ENCODE measurements at regions not wholly inside any gene's neighbourhood (a gene's known extent, or its start where the extent isn't known, plus 50 kb on each side); places are given as distances from the start of the nearest gene placed in this dataset.

- TF ChIP-seq CTCF (IDR thresholded peaks at IDR 0.05): no peak
- peaks cover 13 to 19% of the 10 kb centered on the region in 2 donors for H3K9me3 Mint-ChIP-seq
- WGBS (ENCODE audit: insufficient coverage): 37% methylated on average over 3 of the region's 3 CpGs
- intact Hi-C loops (cut with micrococcal nuclease): no loop called here
- DNase-seq (no peak), ATAC-seq (no peak)
- no peaks in the 10 kb centered on the region for H3K9me3 ChIP-seq (ENCODE audit: control insufficient read depth, insufficient read depth, low read length)
- no peak overlapping the region for H3K4me3 Mint-ChIP-seq
- H3K27me3 ChIP-seq (ENCODE audit: control insufficient read depth, insufficient read depth, low read length): no peaks in the 10 kb centered on the region
- H3K27me3 Mint-ChIP-seq (ENCODE audit: low read depth in 2 of 2): no peaks in the 10 kb centered on the region
- H3K4me3 ChIP-seq (ENCODE audit: low read length): no peak overlapping the region
- H3K4me1 Mint-ChIP-seq: no peaks in the 10 kb centered on the region
- peaks cover 13% of the 10 kb centered on the region for H3K36me3 Mint-ChIP-seq
- H3K36me3 ChIP-seq (ENCODE audit: control insufficient read depth, insufficient read depth, low read length): no peaks in the 10 kb centered on the region
- H3K27ac ChIP-seq (ENCODE audit: low read length): no peak overlapping the region
- no peaks in the 10 kb centered on the region for H3K4me1 ChIP-seq (ENCODE audit: control insufficient read depth, insufficient read depth, low read length)
- no peak overlapping the region for H3K27ac Mint-ChIP-seq
Measured at GRCh38 chr13:61253105-61253877, 162.4 kb downstream of the PCDH20 start.

- Mint-ChIP-seq H3K4me1 (no peaks in the 10 kb centered on the region), H3K27me3 (ENCODE audit: low read depth in 2 of 2) (no peaks in the 10 kb centered on the region), H3K4me3 (no peak overlapping the region), H3K9me3 (peaks cover 12 to 13% of the 10 kb centered on the region in 2 donors), H3K36me3 (peaks cover 13% of the 10 kb centered on the region), H3K27ac (no peak overlapping the region)
- no peak for TF ChIP-seq CTCF (IDR thresholded peaks at IDR 0.05)
- ATAC-seq (no peak), DNase-seq (no peak)
- Histone ChIP-seq H3K4me1 (ENCODE audit: control insufficient read depth, insufficient read depth, low read length) (no peaks in the 10 kb centered on the region), H3K27ac (ENCODE audit: low read length) (no peak overlapping the region), H3K4me3 (ENCODE audit: low read length) (no peak overlapping the region), H3K9me3 (ENCODE audit: control insufficient read depth, insufficient read depth, low read length) (no peaks in the 10 kb centered on the region), H3K36me3 (ENCODE audit: control insufficient read depth, insufficient read depth, low read length) (no peaks in the 10 kb centered on the region), H3K27me3 (ENCODE audit: control insufficient read depth, insufficient read depth, low read length) (no peaks in the 10 kb centered on the region)
- intact Hi-C loops (cut with micrococcal nuclease): no loop called here
Measured at GRCh38 chr13:61252213-61252612, 163.4 kb downstream of the PCDH20 start.

- Histone ChIP-seq H3K27ac (ENCODE audit: low read length) (no peak overlapping the region), H3K4me3 (ENCODE audit: low read length) (no peak overlapping the region), H3K36me3 (ENCODE audit: control insufficient read depth, insufficient read depth, low read length) (no peaks in the 10 kb centered on the region), H3K9me3 (ENCODE audit: control insufficient read depth, insufficient read depth, low read length) (no peaks in the 10 kb centered on the region), H3K4me1 (ENCODE audit: control insufficient read depth, insufficient read depth, low read length) (no peaks in the 10 kb centered on the region), H3K27me3 (ENCODE audit: control insufficient read depth, insufficient read depth, low read length) (no peaks in the 10 kb centered on the region)
- no peak overlapping the region for H3K27ac Mint-ChIP-seq
- intact Hi-C loops (cut with micrococcal nuclease): no loop called here
- H3K4me1 Mint-ChIP-seq: no peaks in the 10 kb centered on the region
- TF ChIP-seq CTCF (IDR thresholded peaks at IDR 0.05): no peak
- H3K4me3 Mint-ChIP-seq: no peak overlapping the region
- H3K9me3 Mint-ChIP-seq: peaks cover 7 to 8% of the 10 kb centered on the region in 2 donors
- DNase-seq (no peak), ATAC-seq (no peak)
- no peaks in the 10 kb centered on the region for H3K27me3 Mint-ChIP-seq (ENCODE audit: low read depth in 2 of 2)
- 80% methylated on average over 6 of the region's 6 CpGs for WGBS (ENCODE audit: insufficient coverage)
- no peaks in the 10 kb centered on the region for H3K36me3 Mint-ChIP-seq
Measured at GRCh38 chr13:61247149-61247936, 168.3 kb downstream of the PCDH20 start.

Data from natural killer cell (primary cell).